ENCODE measurements at regions not wholly inside any gene's neighbourhood (a gene's known extent, or its start where the extent isn't known, plus 50 kb on each side); places are given as distances from the start of the nearest gene placed in this dataset.

DNA sequence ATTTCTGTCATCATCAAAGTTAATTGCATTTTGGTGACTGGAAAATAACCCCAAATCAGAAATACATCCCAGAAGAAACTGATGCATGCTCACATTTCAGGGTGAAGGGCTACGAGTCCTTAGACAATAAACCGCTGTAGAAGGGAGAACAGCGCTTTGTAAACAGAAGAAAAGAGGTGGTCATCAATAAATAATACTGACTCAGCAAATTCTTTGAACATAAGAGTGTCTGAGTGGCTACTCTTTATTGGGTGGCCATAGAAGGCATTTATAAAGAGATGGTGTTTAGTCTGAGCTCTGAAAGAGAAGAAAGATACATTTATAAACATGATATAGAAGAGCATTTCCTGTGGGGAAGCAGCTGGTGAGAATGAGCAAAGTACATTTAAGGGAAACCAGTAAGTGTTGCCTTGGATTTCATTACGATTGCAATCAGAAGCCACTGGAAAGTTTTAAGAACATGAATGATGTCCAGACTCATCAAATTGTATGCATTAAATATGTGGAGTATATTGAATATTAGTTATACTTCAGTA, 246.9 kb upstream of the GIMD1 start:
- no peak overlapping the region for H3K9ac ChIP-seq
- no peaks in the 10 kb centered on the region for H3K79me2 ChIP-seq (ENCODE audit: low read depth)
- Mint-ChIP-seq H3K27ac (no peak overlapping the region), H3K4me1 (no peaks in the 10 kb centered on the region), H3K4me3 (no peak overlapping the region), H3K27me3 (ENCODE audit: insufficient read depth, low read depth) (no peaks in the 10 kb centered on the region), H3K9me3 (peaks cover 3% of the 10 kb centered on the region), H3K36me3 (no peaks in the 10 kb centered on the region)
- H3K27me3 ChIP-seq, result no peaks in the 10 kb centered on the region
- no peak overlapping the region for H2AFZ ChIP-seq (replicated peaks)
- H3K4me3 ChIP-seq, result no peak overlapping the region
- no peaks in the 10 kb centered on the region for H3K4me1 ChIP-seq
- H3K36me3 ChIP-seq, result no peaks in the 10 kb centered on the region
- DNase-seq (ENCODE audit: low spot score), result no peak
- H3K27ac ChIP-seq, result no peak overlapping the region
- H4K20me1 ChIP-seq (ENCODE audit: low read depth), result no peaks in the 10 kb centered on the region
- H3F3A ChIP-seq (ENCODE audit: low read depth), result no peaks in the 10 kb centered on the region
- TF ChIP-seq, protein P1, sequence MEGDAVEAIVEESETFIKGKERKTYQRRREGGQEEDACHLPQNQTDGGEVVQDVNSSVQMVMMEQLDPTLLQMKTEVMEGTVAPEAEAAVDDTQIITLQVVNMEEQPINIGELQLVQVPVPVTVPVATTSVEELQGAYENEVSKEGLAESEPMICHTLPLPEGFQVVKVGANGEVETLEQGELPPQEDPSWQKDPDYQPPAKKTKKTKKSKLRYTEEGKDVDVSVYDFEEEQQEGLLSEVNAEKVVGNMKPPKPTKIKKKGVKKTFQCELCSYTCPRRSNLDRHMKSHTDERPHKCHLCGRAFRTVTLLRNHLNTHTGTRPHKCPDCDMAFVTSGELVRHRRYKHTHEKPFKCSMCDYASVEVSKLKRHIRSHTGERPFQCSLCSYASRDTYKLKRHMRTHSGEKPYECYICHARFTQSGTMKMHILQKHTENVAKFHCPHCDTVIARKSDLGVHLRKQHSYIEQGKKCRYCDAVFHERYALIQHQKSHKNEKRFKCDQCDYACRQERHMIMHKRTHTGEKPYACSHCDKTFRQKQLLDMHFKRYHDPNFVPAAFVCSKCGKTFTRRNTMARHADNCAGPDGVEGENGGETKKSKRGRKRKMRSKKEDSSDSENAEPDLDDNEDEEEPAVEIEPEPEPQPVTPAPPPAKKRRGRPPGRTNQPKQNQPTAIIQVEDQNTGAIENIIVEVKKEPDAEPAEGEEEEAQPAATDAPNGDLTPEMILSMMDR (IDR thresholded peaks at IDR 0.05), result no peak
- TF ChIP-seq EZH2 (IDR thresholded peaks at IDR 0.05) (no peak), EZH2phosphoT487 (IDR thresholded peaks at IDR 0.05) (no peak)
- no peak overlapping the region for H3K4me2 ChIP-seq
- no peaks in the 10 kb centered on the region for H3K9me3 ChIP-seq (ENCODE audit: low read depth)

GRCh38 chr4:106614441-106614840, 245.9 kb upstream of the GIMD1 start:
- DNase-seq (ENCODE audit: low spot score), result no peak
- no peaks in the 10 kb centered on the region for H3K27me3 Mint-ChIP-seq (ENCODE audit: insufficient read depth, low read depth)
- no peak overlapping the region for H3K9ac ChIP-seq
- H4K20me1 ChIP-seq (ENCODE audit: low read depth), result no peaks in the 10 kb centered on the region
- H3K4me1 Mint-ChIP-seq, result no peaks in the 10 kb centered on the region
- H3K36me3 Mint-ChIP-seq, result no peaks in the 10 kb centered on the region
- H3F3A ChIP-seq (ENCODE audit: low read depth), result no peaks in the 10 kb centered on the region
- H3K9me3 Mint-ChIP-seq, result peaks cover 3% of the 10 kb centered on the region
- H3K27ac Mint-ChIP-seq, result no peak overlapping the region
- H2AFZ ChIP-seq (replicated peaks), result no peak overlapping the region
- H3K4me3 ChIP-seq, result no peak overlapping the region
- H3K27me3 ChIP-seq, result no peaks in the 10 kb centered on the region
- H3K79me2 ChIP-seq (ENCODE audit: low read depth), result no peaks in the 10 kb centered on the region
- no peak overlapping the region for H3K4me2 ChIP-seq
- H3K27ac ChIP-seq, result no peak overlapping the region
- H3K36me3 ChIP-seq, result no peaks in the 10 kb centered on the region
- TF ChIP-seq, protein P1 (IDR thresholded peaks at IDR 0.05), result no peak
- TF ChIP-seq EZH2phosphoT487 (IDR thresholded peaks at IDR 0.05) (no peak), EZH2 (IDR thresholded peaks at IDR 0.05) (no peak)
- H3K4me3 Mint-ChIP-seq, result no peak overlapping the region
- H3K9me3 ChIP-seq (ENCODE audit: low read depth), result no peaks in the 10 kb centered on the region
- no peaks in the 10 kb centered on the region for H3K4me1 ChIP-seq

DNA sequence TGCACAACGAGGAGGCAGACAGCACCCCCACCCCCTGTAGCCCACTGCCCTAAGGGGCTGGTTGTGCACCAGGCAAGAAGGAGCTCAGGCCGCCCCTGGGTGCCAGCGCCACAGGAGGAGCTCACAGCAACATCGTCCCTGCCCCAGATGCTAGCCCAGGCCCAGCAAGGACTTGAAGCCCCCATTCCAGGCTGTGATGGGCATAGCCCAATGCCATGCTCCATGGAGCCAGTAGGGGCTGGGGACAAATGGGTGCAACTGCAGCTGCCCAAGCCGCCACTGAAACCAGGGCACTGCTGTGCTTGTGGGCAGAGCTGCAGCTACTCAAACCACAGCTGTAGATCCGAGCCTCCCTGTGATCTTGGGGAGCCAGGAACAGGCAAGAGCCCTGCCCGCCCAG, 241.3 kb upstream of the GIMD1 start:
- H2AFZ ChIP-seq (replicated peaks), result no peak overlapping the region
- H3K79me2 ChIP-seq (ENCODE audit: low read depth), result no peaks in the 10 kb centered on the region
- no peaks in the 10 kb centered on the region for H3K36me3 ChIP-seq
- Mint-ChIP-seq H3K36me3 (no peaks in the 10 kb centered on the region), H3K9me3 (peaks cover 3% of the 10 kb centered on the region), H3K4me3 (no peak overlapping the region), H3K27ac (no peak overlapping the region), H3K4me1 (no peaks in the 10 kb centered on the region), H3K27me3 (ENCODE audit: insufficient read depth, low read depth) (no peaks in the 10 kb centered on the region)
- H3K4me2 ChIP-seq, result no peak overlapping the region
- no peak for DNase-seq (ENCODE audit: low spot score)
- no peaks in the 10 kb centered on the region for H3K9me3 ChIP-seq (ENCODE audit: low read depth)
- no peak overlapping the region for H3K4me3 ChIP-seq
- H3K27me3 ChIP-seq, result no peaks in the 10 kb centered on the region
- no peak overlapping the region for H3K9ac ChIP-seq
- H3K27ac ChIP-seq, result no peak overlapping the region
- H4K20me1 ChIP-seq (ENCODE audit: low read depth), result no peaks in the 10 kb centered on the region
- no peaks in the 10 kb centered on the region for H3K4me1 ChIP-seq
- TF ChIP-seq, protein P1 (IDR thresholded peaks at IDR 0.05), result no peak
- TF ChIP-seq EZH2phosphoT487 (IDR thresholded peaks at IDR 0.05) (no peak), EZH2 (IDR thresholded peaks at IDR 0.05) (no peak)
- no peaks in the 10 kb centered on the region for H3F3A ChIP-seq (ENCODE audit: low read depth)

Measured in neural progenitor cell (in vitro differentiated cells).